Natural killer cell (primary cell): ENCODE measurements at regions not wholly inside any gene's neighbourhood (a gene's known extent, or its start where the extent isn't known, plus 50 kb on each side); places are given as distances from the start of the nearest gene placed in this dataset.

ENCODE experiments used
- ATAC-seq, 3 donors: fragments of 150-1000 bp in 2 of 3; fragments of 200-7000 bp in 1 of 3; cut with Tn5 transposase; 1 replicate in 1 of 3; 2 replicates in 2 of 3; pipeline ENCODE4 v1.10.0; 2021; ENCODE audit warnings: mild to moderate bottlenecking in 2 of 3, moderate library complexity in 2 of 3
- DNase-seq, 2 donors: peaks; one replicate each; pipeline versions ENCODE4 v3.0.0 to v3.0.0-alpha.2; 2013 to 2021; ENCODE audit warnings: mixed read lengths in 1 of 2
- H3K27ac ChIP-seq: one replicate; pipeline ENCODE4 v1.5.1; 2013; ENCODE audit warnings: mild to moderate bottlenecking, low read length
- H3K27me3 ChIP-seq: one replicate; pipeline ENCODE4 v1.6.1; 2013; ENCODE audit warnings: low read length; ENCODE audit not compliant: control insufficient read depth, insufficient read depth
- H3K36me3 ChIP-seq: one replicate; pipeline ENCODE4 v1.6.1; 2013; ENCODE audit warnings: low read length; ENCODE audit not compliant: control insufficient read depth, insufficient read depth
- H3K4me1 ChIP-seq: one replicate; pipeline ENCODE4 v1.6.1; 2013; ENCODE audit warnings: low read length; ENCODE audit not compliant: control insufficient read depth, insufficient read depth
- H3K4me3 ChIP-seq: one replicate; pipeline ENCODE4 v1.5.1; 2013; ENCODE audit warnings: low read length
- H3K9me3 ChIP-seq: one replicate; pipeline ENCODE4 v1.6.1; 2013; ENCODE audit warnings: low read length; ENCODE audit not compliant: control insufficient read depth, insufficient read depth
- H3K27ac Mint-ChIP-seq, 2 donors: one replicate each; pipeline ENCODE4 v1.8.0; 2022; ENCODE audit warnings: mild to moderate bottlenecking in 2 of 2, mixed read lengths in 2 of 2, moderate library complexity in 1 of 2
- H3K27me3 Mint-ChIP-seq, 2 donors: one replicate each; pipeline ENCODE4 v1.8.0; 2022; ENCODE audit warnings: low read depth in 2 of 2, mixed read lengths in 2 of 2
- H3K36me3 Mint-ChIP-seq: one replicate; pipeline ENCODE4 v1.8.0; 2022; ENCODE audit warnings: mixed read lengths
- H3K4me1 Mint-ChIP-seq, 2 donors: one replicate each; pipeline ENCODE4 v1.8.0; 2022; ENCODE audit warnings: mixed read lengths in 2 of 2
- H3K4me3 Mint-ChIP-seq: one replicate; pipeline ENCODE4 v1.8.0; 2022; ENCODE audit warnings: mild to moderate bottlenecking, moderate library complexity, mixed read lengths
- H3K9me3 Mint-ChIP-seq, 2 donors: one replicate each; pipeline ENCODE4 v1.8.0; 2022; ENCODE audit warnings: mixed read lengths in 2 of 2
- CTCF ChIP-seq: fragments of 200-600 bp; IDR thresholded peaks from one replicate; pipeline ENCODE4 v1.8.0; 2022; ENCODE audit warnings: antibody characterized with exemption
- WGBS: methylation state at CpG from one replicate; pipeline ENCODE4 v1.1.7; 2013; ENCODE audit warnings: missing lambda C conversion rate; ENCODE audit not compliant: insufficient coverage; 5-methylcytosine and 5-hydroxymethylcytosine counted together
- intact Hi-C: fragments of 100-400 bp; cut with micrococcal nuclease; formaldehyde crosslinking; loops from one replicate; pipeline ENCODE4 v1.14.2; 2022

- Mint-ChIP-seq H3K27ac (no peak overlapping the region), H3K9me3 (no peaks in the 10 kb centered on the region), H3K27me3 (peaks cover 0 to 3% of the 10 kb centered on the region in 2 donors), H3K4me1 (no peaks in the 10 kb centered on the region), H3K4me3 (no peak overlapping the region), H3K36me3 (no peaks in the 10 kb centered on the region)
- no peaks in the 10 kb centered on the region for H3K9me3 ChIP-seq
- ATAC-seq (no peak), DNase-seq (no peak)
- intact Hi-C loops, result loop anchor here (10.0 kb wide), 1 partner anchor 1178 kb away; no protein-coding TSS in a partner anchor
- WGBS, result 69% methylated on average over 4 of the region's 4 CpGs
- H3K4me1 ChIP-seq, result no peaks in the 10 kb centered on the region
- H3K36me3 ChIP-seq, result no peaks in the 10 kb centered on the region
- H3K4me3 ChIP-seq, result no peak overlapping the region
- no peaks in the 10 kb centered on the region for H3K27me3 ChIP-seq
- TF ChIP-seq CTCF, result no peak
- H3K27ac ChIP-seq, result no peak overlapping the region
Observed at GRCh38 chr13:21846605-21847004, 175.7 kb downstream of the FGF9 start.

- no peaks in the 10 kb centered on the region for H3K9me3 Mint-ChIP-seq
- H3K27me3 Mint-ChIP-seq, result peaks cover 0 to 3% of the 10 kb centered on the region in 2 donors
- H3K4me3 Mint-ChIP-seq, result no peak overlapping the region
- intact Hi-C loops, result loop anchor here (1.0 to 10.0 kb wide), 2 partner anchors 429 to 1175 kb away; no protein-coding TSS in a partner anchor
- DNase-seq (peak in 1 of 2 donors; percentile 67), ATAC-seq (peak in 1 of 3 donors; percentile 72)
- no peaks in the 10 kb centered on the region for H3K36me3 Mint-ChIP-seq
- H3K4me1 ChIP-seq, result no peaks in the 10 kb centered on the region
- no peaks in the 10 kb centered on the region for H3K4me1 Mint-ChIP-seq
- H3K9me3 ChIP-seq, result no peaks in the 10 kb centered on the region
- H3K27ac ChIP-seq, result no peak overlapping the region
- H3K27me3 ChIP-seq, result no peaks in the 10 kb centered on the region
- TF ChIP-seq CTCF, result peak; percentile 54
- no peak overlapping the region for H3K4me3 ChIP-seq
- 0% methylated on average over 1 of the region's 2 CpGs for WGBS
- H3K36me3 ChIP-seq, result no peaks in the 10 kb centered on the region
- no peak overlapping the region for H3K27ac Mint-ChIP-seq
Observed at GRCh38 chr13:21849323-21849722, 178.4 kb downstream of the FGF9 start.

- intact Hi-C loops, result no loop called here
- no peak overlapping the region for H3K27ac ChIP-seq
- DNase-seq (no peak), ATAC-seq (no peak)
- H3K4me1 ChIP-seq, result no peaks in the 10 kb centered on the region
- Mint-ChIP-seq H3K4me3 (no peak overlapping the region), H3K4me1 (no peaks in the 10 kb centered on the region), H3K9me3 (no peaks in the 10 kb centered on the region), H3K27ac (no peak overlapping the region), H3K36me3 (no peaks in the 10 kb centered on the region), H3K27me3 (peaks cover 0 to 3% of the 10 kb centered on the region in 2 donors)
- no peak for TF ChIP-seq CTCF
- no peaks in the 10 kb centered on the region for H3K27me3 ChIP-seq
- H3K4me3 ChIP-seq, result no peak overlapping the region
- 69% methylated on average over 8 of the region's 11 CpGs for WGBS
- H3K36me3 ChIP-seq, result no peaks in the 10 kb centered on the region
- no peaks in the 10 kb centered on the region for H3K9me3 ChIP-seq
Observed at GRCh38 chr13:21850013-21851006, 179.4 kb downstream of the FGF9 start.
